HFF-Myc (cell line): ENCODE measurements at regions not wholly inside any gene's neighbourhood (a gene's known extent, or its start where the extent isn't known, plus 50 kb on each side); places are given as distances from the start of the nearest gene placed in this dataset.

Source experiments
- DNase-seq: peaks from one replicate; pipeline ENCODE4 v3.0.0-alpha.2; 2011; ENCODE audit warnings: low read depth; ENCODE audit errors: extremely low read depth
- H3K4me3 ChIP-seq: replicated peaks from 2 replicates; pipeline ENCODE4 v1.5.1; 2011; ENCODE audit warnings: low read depth, mild to moderate bottlenecking, control low read depth, low read length
- TF ChIP-seq, protein P1 (sequence below): IDR thresholded peaks from 2 replicates; pipeline ENCODE4 v1.5.1; 2012; ENCODE audit warnings: mild to moderate bottlenecking, low read depth, low read length, control low read depth; ENCODE audit errors: missing control alignments

DNA sequence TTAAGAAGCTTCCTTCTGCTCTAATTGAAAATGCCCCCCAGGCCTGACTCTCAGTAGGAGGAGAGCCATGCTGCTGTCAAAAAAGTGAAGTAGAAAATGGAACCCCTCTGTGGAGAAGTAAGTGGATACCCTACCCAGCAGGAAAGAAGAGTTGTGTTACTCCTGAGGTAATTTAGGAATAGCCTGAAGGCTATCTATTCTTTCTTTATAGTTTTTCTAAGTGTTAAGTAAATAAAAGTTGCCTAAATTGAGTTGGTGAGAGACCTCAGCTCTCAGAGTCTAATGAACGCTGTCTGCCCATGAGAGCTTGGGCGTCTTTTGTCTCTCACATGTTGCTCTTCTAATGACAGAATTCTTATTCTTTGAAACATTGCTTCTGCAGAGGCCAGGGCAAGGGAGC, 116.2 kb downstream of the NSUN3 start:
- DNase-seq: no peak
- TF ChIP-seq, protein P1, sequence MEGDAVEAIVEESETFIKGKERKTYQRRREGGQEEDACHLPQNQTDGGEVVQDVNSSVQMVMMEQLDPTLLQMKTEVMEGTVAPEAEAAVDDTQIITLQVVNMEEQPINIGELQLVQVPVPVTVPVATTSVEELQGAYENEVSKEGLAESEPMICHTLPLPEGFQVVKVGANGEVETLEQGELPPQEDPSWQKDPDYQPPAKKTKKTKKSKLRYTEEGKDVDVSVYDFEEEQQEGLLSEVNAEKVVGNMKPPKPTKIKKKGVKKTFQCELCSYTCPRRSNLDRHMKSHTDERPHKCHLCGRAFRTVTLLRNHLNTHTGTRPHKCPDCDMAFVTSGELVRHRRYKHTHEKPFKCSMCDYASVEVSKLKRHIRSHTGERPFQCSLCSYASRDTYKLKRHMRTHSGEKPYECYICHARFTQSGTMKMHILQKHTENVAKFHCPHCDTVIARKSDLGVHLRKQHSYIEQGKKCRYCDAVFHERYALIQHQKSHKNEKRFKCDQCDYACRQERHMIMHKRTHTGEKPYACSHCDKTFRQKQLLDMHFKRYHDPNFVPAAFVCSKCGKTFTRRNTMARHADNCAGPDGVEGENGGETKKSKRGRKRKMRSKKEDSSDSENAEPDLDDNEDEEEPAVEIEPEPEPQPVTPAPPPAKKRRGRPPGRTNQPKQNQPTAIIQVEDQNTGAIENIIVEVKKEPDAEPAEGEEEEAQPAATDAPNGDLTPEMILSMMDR: no peak
- H3K4me3 ChIP-seq: no peak overlapping the region

DNA sequence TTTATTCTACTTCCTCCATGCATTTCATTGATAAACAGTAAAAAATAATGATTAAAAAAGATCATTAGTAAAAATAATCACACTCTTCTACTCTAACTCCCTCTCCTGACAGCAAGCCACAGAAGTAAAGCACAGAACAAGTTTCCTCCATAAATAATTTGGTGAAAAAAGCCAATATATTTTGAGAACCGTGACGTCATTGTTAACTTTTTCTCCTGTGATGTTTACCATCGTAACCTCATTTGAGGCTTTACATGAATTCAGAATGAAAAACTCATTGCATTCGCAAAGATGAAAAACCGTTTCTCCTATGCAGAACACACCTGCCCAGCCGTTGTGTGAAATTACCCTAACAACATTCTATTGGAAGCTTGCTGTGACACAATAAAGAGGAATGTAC, 120.7 kb downstream of the NSUN3 start:
- H3K4me3 ChIP-seq: no peak overlapping the region
- TF ChIP-seq, protein P1: no peak
- DNase-seq: no peak

DNA sequence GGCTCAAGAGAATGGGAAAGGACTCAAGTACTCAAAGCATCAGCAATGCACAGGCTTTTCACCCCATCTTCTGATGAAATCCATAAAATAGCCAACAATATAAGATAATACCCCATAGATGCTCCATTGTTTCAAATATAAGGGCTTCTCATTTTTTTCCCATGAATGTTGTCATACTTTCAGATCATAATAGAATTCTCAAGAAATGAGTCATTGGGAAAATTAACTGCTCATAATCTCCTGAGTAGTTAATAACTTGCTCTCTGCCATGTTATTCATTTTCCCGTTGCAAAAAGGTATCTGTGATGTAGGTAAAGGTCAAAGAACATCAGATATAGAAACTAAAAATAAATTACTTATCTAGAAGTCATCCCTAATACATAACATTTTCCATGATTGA, 121.9 kb downstream of the NSUN3 start:
- no peak for DNase-seq
- no peak overlapping the region for H3K4me3 ChIP-seq
- TF ChIP-seq, protein P1: no peak

DNA sequence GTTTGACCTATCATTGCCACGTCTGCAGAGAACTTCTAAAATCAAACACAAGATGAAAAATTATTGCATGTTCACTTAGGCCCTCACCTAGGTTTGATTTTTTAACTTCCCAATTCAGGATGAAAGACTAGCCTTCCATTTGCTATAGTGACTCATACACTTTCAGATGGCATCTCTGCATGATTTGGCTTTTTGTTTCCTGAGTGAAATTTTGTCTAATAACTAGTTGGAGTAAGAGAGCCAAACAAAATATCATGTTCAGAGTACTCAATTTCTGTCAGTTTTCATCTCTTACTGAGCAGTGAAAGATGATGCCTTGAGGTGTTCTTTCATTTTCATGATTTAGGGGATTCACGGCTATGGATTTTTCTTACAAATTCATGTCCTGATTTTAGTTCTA, 122.9 kb downstream of the NSUN3 start:
- no peak for DNase-seq
- TF ChIP-seq, protein P1: no peak
- H3K4me3 ChIP-seq: no peak overlapping the region

DNA sequence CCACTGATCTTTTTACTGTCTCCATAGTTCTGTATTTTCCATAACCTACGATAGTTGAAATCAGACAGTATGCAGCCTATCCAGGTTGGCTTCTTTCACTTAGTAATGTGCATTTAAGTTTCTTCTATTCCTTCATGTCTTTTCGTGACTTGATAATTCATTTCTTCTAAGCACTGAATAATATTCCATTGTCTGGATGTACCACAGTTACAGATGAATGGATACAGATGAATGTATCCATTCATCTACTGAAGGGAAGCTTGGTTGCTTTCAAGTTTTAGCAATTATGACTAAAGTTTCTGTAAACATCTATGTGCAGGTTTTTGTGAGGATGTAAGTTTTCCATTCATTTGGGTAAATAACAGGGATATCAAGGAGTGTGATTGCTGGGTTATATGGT, 124.8 kb downstream of the NSUN3 start:
- TF ChIP-seq, protein P1: no peak
- no peak overlapping the region for H3K4me3 ChIP-seq
- no peak for DNase-seq

DNA sequence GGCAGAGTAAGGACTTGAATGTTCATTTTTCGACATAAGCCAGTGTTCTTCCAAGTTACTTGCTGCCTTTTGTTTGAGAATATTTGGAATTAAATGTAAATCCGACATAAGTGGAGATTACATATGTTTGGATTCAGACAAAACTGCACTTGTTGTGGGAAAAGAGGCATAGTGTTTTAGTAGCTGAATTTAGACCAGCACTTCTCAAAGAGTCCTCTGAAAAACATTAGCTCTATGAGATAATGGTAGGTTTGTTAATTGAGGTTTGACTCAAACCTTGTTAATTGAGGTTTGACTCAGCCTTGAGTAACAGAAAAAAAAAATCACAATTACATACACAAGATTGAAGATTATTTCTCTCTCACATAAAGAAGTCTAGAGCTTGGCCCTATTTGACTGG, 132.5 kb downstream of the NSUN3 start:
- TF ChIP-seq, protein P1: no peak

DNA sequence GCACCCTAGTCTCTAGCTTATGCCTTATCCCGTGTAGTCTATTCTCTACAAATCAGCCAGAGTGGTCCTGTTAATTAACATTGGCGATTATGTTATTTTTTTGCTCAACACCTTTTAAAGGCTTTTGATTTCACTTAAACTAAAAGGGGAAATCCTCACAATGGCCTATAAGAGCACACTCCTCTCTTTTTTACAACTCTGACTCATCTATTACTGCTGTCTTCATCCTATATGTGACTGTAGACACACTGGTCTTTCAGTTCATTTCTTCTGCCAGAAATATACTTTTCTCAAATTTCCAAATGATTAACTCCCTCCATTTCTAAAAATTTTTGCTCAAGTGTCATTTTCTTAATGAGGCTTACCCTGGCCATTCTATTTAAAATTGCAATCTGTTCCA, 143.4 kb downstream of the NSUN3 start:
- TF ChIP-seq, protein P1: no peak
- no peak for DNase-seq
- H3K4me3 ChIP-seq: no peak overlapping the region

More for the DNA sequence above, 132.5 kb downstream of the NSUN3 start:
- no peak for DNase-seq
- H3K4me3 ChIP-seq: no peak overlapping the region
